IMR-90 (cell line): ENCODE measurements at regions not wholly inside any gene's neighbourhood (a gene's known extent, or its start where the extent isn't known, plus 50 kb on each side); places are given as distances from the start of the nearest gene placed in this dataset.

ENCODE experiments used
- ATAC-seq: fragments of 200-7000 bp; cut with Tn5 transposase; 2 replicates; pipeline ENCODE4 v1.9.1; 2020; ENCODE audit warnings: low read depth, mild to moderate bottlenecking, moderate library complexity
- BruUV-seq: library from RNA; stranded (reverse); fragments of 400-500 nt; replicated peaks from 2 replicates; lab custom pipeline; 2021; lab: Mats Ljungman, UMichigan
- CTCF ChIA-PET: fragments of 300-600 bp; formaldehyde crosslinking; extraction: SDS; loops from one replicate; lab custom pipeline; 2021; ENCODE audit warnings: antibody characterized with exemption; lab: Yijun Ruan, JAX
- POLR2A ChIA-PET: fragments of 300-600 bp; sonication (Branson Sonifier 250); formaldehyde crosslinking; loops from one replicate; lab custom pipeline; 2022; ENCODE audit warnings: antibody characterized with exemption; ENCODE audit not compliant: unreplicated experiment; lab: Charles Lee
- DNase-seq: peaks from one replicate; pipeline ENCODE4 v3.0.0; 2013
- H2AFZ ChIP-seq: replicated peaks from 2 replicates; pipeline ENCODE3; 2013; ENCODE audit warnings: low read length, mild to moderate bottlenecking; ENCODE audit not compliant: poor library complexity
- H2AK5ac ChIP-seq: 2 replicates; pipeline ENCODE4 v1.6.1; 2013; ENCODE audit warnings: low read depth, low read length, inconsistent platforms
- H2AK9ac ChIP-seq: replicated peaks from 2 replicates; pipeline ENCODE3; 2013; ENCODE audit warnings: mild to moderate bottlenecking, low read depth, low read length, moderate library complexity; ENCODE audit not compliant: poor library complexity
- H2BK120ac ChIP-seq: 2 replicates; pipeline ENCODE4 v1.6.1; 2013; ENCODE audit warnings: low read depth, low read length, inconsistent platforms
- H2BK15ac ChIP-seq: 3 replicates; pipeline ENCODE4 v1.6.1; 2013; ENCODE audit warnings: low read depth, low read length, inconsistent platforms
- H2BK20ac ChIP-seq: 2 replicates; pipeline ENCODE4 v1.6.1; 2013; ENCODE audit warnings: low read depth, mild to moderate bottlenecking, inconsistent platforms, low read length, moderate library complexity
- H2BK5ac ChIP-seq: 2 replicates; pipeline ENCODE4 v1.6.1; 2013; ENCODE audit warnings: mild to moderate bottlenecking, low read depth, low read length, inconsistent platforms; ENCODE audit not compliant: poor library complexity, severe bottlenecking
- H3K14ac ChIP-seq: replicated peaks from 2 replicates; pipeline ENCODE4 v1.6.1; 2013; ENCODE audit warnings: low read depth, low read length, inconsistent platforms
- H3K18ac ChIP-seq: 2 replicates; pipeline ENCODE4 v1.6.1; 2013; ENCODE audit warnings: low read depth, low read length, control low read depth
- H3K23ac ChIP-seq: 2 replicates; pipeline ENCODE4 v1.6.1; 2013; ENCODE audit warnings: low read depth, low read length, inconsistent platforms
- H3K27ac ChIP-seq: 2 replicates; pipeline ENCODE4 v1.5.1; 2013; ENCODE audit warnings: mild to moderate bottlenecking, control low read depth, low read length; ENCODE audit not compliant: insufficient read depth
- H3K27me3 ChIP-seq: 2 replicates; pipeline ENCODE4 v1.6.1; 2013; ENCODE audit warnings: low read length; ENCODE audit not compliant: control insufficient read depth, insufficient read depth
- H3K36me3 ChIP-seq: 2 replicates; pipeline ENCODE4 v1.6.1; 2013; ENCODE audit warnings: low read length, mixed read lengths; ENCODE audit not compliant: control insufficient read depth, insufficient read depth
- H3K4ac ChIP-seq: 2 replicates; pipeline ENCODE4 v1.6.1; 2013; ENCODE audit warnings: low read depth, low read length, inconsistent platforms
- H3K4me1 ChIP-seq: 2 replicates; pipeline ENCODE4 v1.6.1; 2013; ENCODE audit warnings: low read length, mixed read lengths; ENCODE audit not compliant: control insufficient read depth, insufficient read depth
- H3K4me2 ChIP-seq: 2 replicates; pipeline ENCODE4 v1.6.1; 2013; ENCODE audit warnings: low read depth, mild to moderate bottlenecking, control low read depth, low read length, moderate library complexity
- H3K4me3 ChIP-seq: 2 replicates; pipeline ENCODE4 v1.5.1; 2013; ENCODE audit warnings: low read depth, mild to moderate bottlenecking, control low read depth, low read length, moderate library complexity; ENCODE audit not compliant: insufficient read depth
- H3K56ac ChIP-seq: 2 replicates; pipeline ENCODE4 v1.6.1; 2013; ENCODE audit warnings: low read length, inconsistent platforms; ENCODE audit not compliant: insufficient read depth; ENCODE audit errors: extremely low read depth
- H3K79me1 ChIP-seq, 2 experiments: 2 replicates each; pipeline ENCODE4 v1.6.1; 2013; ENCODE audit warnings: low read length in 2 of 2, inconsistent platforms in 1 of 2, low read depth in 1 of 2
- H3K9ac ChIP-seq: 2 replicates; pipeline ENCODE4 v1.6.1; 2013; ENCODE audit warnings: low read depth, low read length, control low read depth
- H3K9me1 ChIP-seq: 2 replicates; pipeline ENCODE4 v1.6.1; 2013; ENCODE audit warnings: low read length, inconsistent platforms; ENCODE audit not compliant: insufficient read depth
- H3K9me3 ChIP-seq: 2 replicates; pipeline ENCODE4 v1.6.1; 2013; ENCODE audit warnings: low read length; ENCODE audit not compliant: control insufficient read depth, insufficient read depth
- H4K20me1 ChIP-seq: 2 replicates; pipeline ENCODE4 v1.6.1; 2013; ENCODE audit warnings: low read length, inconsistent platforms; ENCODE audit not compliant: insufficient read depth
- H4K5ac ChIP-seq: 2 replicates; pipeline ENCODE4 v1.6.1; 2013; ENCODE audit warnings: mild to moderate bottlenecking, low read depth, low read length, control low read depth
- H4K8ac ChIP-seq, 2 experiments: 2 replicates each; pipeline ENCODE4 v1.6.1; 2013; ENCODE audit warnings: low read depth in 2 of 2, low read length in 2 of 2, control low read depth in 1 of 2, inconsistent platforms in 1 of 2
- H4K91ac ChIP-seq: 2 replicates; pipeline ENCODE4 v1.6.1; 2013; ENCODE audit warnings: low read depth, low read length, inconsistent platforms; ENCODE audit not compliant: insufficient read depth
- BHLHE40 ChIP-seq: fragments of 150-350 bp; IDR thresholded peaks from 2 replicates; pipeline ENCODE4 v1.6.1; 2016; ENCODE audit warnings: mild to moderate bottlenecking, low read depth, low read length
- FOS ChIP-seq: fragments of 150-350 bp; IDR thresholded peaks from 2 replicates; pipeline ENCODE4 v1.6.1; 2016; ENCODE audit warnings: low read depth, low read length
- POLR2A ChIP-seq: IDR thresholded peaks from 2 replicates; pipeline ENCODE4 v1.6.1; 2012; ENCODE audit warnings: mild to moderate bottlenecking, low read depth, low read length
- WGBS, 2 experiments: methylation state at CpG; one replicate each; pipeline versions ENCODE4 v1.1.5 to v1.1.7; 2013; ENCODE audit warnings: missing lambda C conversion rate in 2 of 2; ENCODE audit not compliant: insufficient read length in 1 of 2; ENCODE audit errors: extremely low coverage in 2 of 2; 5-methylcytosine and 5-hydroxymethylcytosine counted together
- dilution Hi-C: fragments of 300-500 bp; cut with HindIII; formaldehyde crosslinking; loops from one replicate; pipeline ENCODE4 v1.14.3; 2018; ENCODE audit warnings: low sequenced_read_pairs; ENCODE audit not compliant: unreplicated experiment
- in situ Hi-C: fragments of 300-500 bp; cut with MboI; formaldehyde crosslinking; loops from 3 replicates; pipeline ENCODE4 v1.14.3; 2019; ENCODE audit warnings: low sequenced_read_pairs, inconsistent platforms, mixed read lengths
- intact Hi-C: fragments of 100-400 bp; cut with micrococcal nuclease; formaldehyde crosslinking; loops from 2 replicates; pipeline ENCODE4 v1.10.0; 2022
- TF ChIP-seq, protein P1 (sequence below): fragments of 150-350 bp; IDR thresholded peaks from 2 replicates; pipeline ENCODE4 v1.6.1; 2016; ENCODE audit warnings: low read depth, mild to moderate bottlenecking, low read length, moderate library complexity, borderline replicate concordance

GRCh38 chr14:34372786-34373185 lies 89.3 kb downstream of the SPTSSA start:
- CTCF ChIA-PET: no interaction called here
- intact Hi-C loops: no loop called here
- no peaks in the 10 kb centered on the region for H3K36me3 ChIP-seq
- no peak overlapping the region for H2BK15ac ChIP-seq
- dilution Hi-C loops: no loop called here
- no peaks in the 10 kb centered on the region for H3K79me1 ChIP-seq
- H4K20me1 ChIP-seq: no peaks in the 10 kb centered on the region
- H3K9ac ChIP-seq: no peak overlapping the region
- H3K14ac ChIP-seq: no peak overlapping the region
- no peak overlapping the region for H4K8ac ChIP-seq
- no peak overlapping the region for H3K4ac ChIP-seq
- H3K23ac ChIP-seq: no peak overlapping the region
- no peak overlapping the region for H4K5ac ChIP-seq
- in situ Hi-C loops: no loop called here
- no peak overlapping the region for H2AFZ ChIP-seq
- WGBS, 2 experiments: no CpG with 5 or more reads among the region's 1 CpG
- POLR2A ChIA-PET: no interaction called here
- TF ChIP-seq BHLHE40 (no peak), FOS (no peak), POLR2A (no peak)
- TF ChIP-seq, protein P1, sequence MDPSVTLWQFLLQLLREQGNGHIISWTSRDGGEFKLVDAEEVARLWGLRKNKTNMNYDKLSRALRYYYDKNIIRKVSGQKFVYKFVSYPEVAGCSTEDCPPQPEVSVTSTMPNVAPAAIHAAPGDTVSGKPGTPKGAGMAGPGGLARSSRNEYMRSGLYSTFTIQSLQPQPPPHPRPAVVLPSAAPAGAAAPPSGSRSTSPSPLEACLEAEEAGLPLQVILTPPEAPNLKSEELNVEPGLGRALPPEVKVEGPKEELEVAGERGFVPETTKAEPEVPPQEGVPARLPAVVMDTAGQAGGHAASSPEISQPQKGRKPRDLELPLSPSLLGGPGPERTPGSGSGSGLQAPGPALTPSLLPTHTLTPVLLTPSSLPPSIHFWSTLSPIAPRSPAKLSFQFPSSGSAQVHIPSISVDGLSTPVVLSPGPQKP: no peak
- H3K18ac ChIP-seq: no peak overlapping the region
- DNase-seq (no peak), ATAC-seq (no peak)
- no peak overlapping the region for H3K4me3 ChIP-seq
- H4K91ac ChIP-seq: no peak overlapping the region
- H3K4me2 ChIP-seq: no peak overlapping the region
- no peak overlapping the region for H2BK120ac ChIP-seq
- peaks cover 6% of the 10 kb centered on the region for H3K27me3 ChIP-seq
- H2BK5ac ChIP-seq: no peak overlapping the region
- H3K9me3 ChIP-seq: no peaks in the 10 kb centered on the region
- H3K4me1 ChIP-seq: peaks cover 6% of the 10 kb centered on the region; the same call in 1 of the 2 replicates
- no peak overlapping the region for H3K56ac ChIP-seq
- BruUV-seq: no TSS peak
- H2AK5ac ChIP-seq: no peak overlapping the region
- no peak overlapping the region for H3K27ac ChIP-seq
- no peaks in the 10 kb centered on the region for H3K9me1 ChIP-seq
- H2AK9ac ChIP-seq: no peak overlapping the region
- H2BK20ac ChIP-seq: no peak overlapping the region
